GM12878 (cell line): ENCODE measurements at regions not wholly inside any gene's neighbourhood (a gene's known extent, or its start where the extent isn't known, plus 50 kb on each side); places are given as distances from the start of the nearest gene placed in this dataset.

Experiments
- CTCF ChIP-seq, 3 experiments: IDR thresholded peaks in 2 of 3; conservative IDR thresholded peaks in 1 of 3; 2 replicates each; pipeline ENCODE4 v1.5.1; 2011; ENCODE audit warnings: low read depth in 3 of 3, low read length in 3 of 3, mild to moderate bottlenecking in 3 of 3, control low read depth in 2 of 3, moderate library complexity in 2 of 3, inconsistent platforms in 1 of 3, mixed read lengths in 1 of 3; ENCODE audit not compliant: control insufficient read depth in 2 of 3, insufficient read depth in 1 of 3; ENCODE audit errors: extremely low read depth in 1 of 3
- EED ChIP-seq: sonication (generic); IDR thresholded peaks from 2 replicates; pipeline ENCODE4 v1.6.1; 2016; ENCODE audit warnings: antibody characterized with exemption, low read depth
- MYC ChIP-seq: IDR thresholded peaks from 2 replicates; pipeline ENCODE4 v1.6.1; 2011; ENCODE audit warnings: mild to moderate bottlenecking, low read length, moderate library complexity, inconsistent platforms; ENCODE audit not compliant: insufficient read depth, insufficient replicate concordance, insufficient read length, severe bottlenecking
- NR2C2 ChIP-seq: IDR thresholded peaks from 2 replicates; pipeline ENCODE4 v1.6.1; 2011; ENCODE audit warnings: borderline replicate concordance, low read depth; ENCODE audit not compliant: control insufficient read depth, insufficient read length
- RFX5 ChIP-seq: IDR thresholded peaks from 2 replicates; pipeline ENCODE4 v1.6.1; 2011; ENCODE audit warnings: low read depth, low read length, improper control_type of control experiment
- SRF ChIP-seq, 2 experiments: IDR thresholded peaks; 2 replicates each; pipeline ENCODE4 v1.6.1; 2011; ENCODE audit warnings: low read depth in 2 of 2, low read length in 2 of 2, mild to moderate bottlenecking in 1 of 2, moderate library complexity in 1 of 2
- TAF1 ChIP-seq: IDR thresholded peaks from 2 replicates; pipeline ENCODE4 v1.6.1; 2011; ENCODE audit warnings: mild to moderate bottlenecking, low read depth, low read length, borderline replicate concordance
- TBL1XR1 ChIP-seq: IDR thresholded peaks from 2 replicates; pipeline ENCODE4 v1.6.1; 2012; ENCODE audit warnings: low read depth, low read length, improper control_type of control experiment

GRCh38 chr20:54321352-54322087 is 113.6 kb downstream of the PFDN4 start:
- TF ChIP-seq CTCF (IDR thresholded peaks at IDR 0.05 in 2 of 3, conservative IDR thresholded peaks at IDR 0.05 in 1 of 3; ENCODE audit: control insufficient read depth in 2 of 3, extremely low read depth in 1 of 3, insufficient read depth in 1 of 3, low read depth in 3 of 3, low read length in 3 of 3): no peak
- no peak for TF ChIP-seq TAF1
- TF ChIP-seq TBL1XR1: no peak
- TF ChIP-seq EED: no peak
- no peak for TF ChIP-seq SRF (IDR thresholded peaks at IDR 0.05; ENCODE audit: low read depth in 2 of 2, low read length in 2 of 2)
- no peak for TF ChIP-seq RFX5
- TF ChIP-seq MYC: no peak
- TF ChIP-seq NR2C2: no peak
